Thoracic aorta (tissue), 2 donors: ENCODE measurements at regions not wholly inside any gene's neighbourhood (a gene's known extent, or its start where the extent isn't known, plus 50 kb on each side); places are given as distances from the start of the nearest gene placed in this dataset.

Experiments
- ATAC-seq: fragments of 150-250 bp; one replicate; pipeline ENCODE4 v1.8.0; 2017; ENCODE audit warnings: low read depth; ENCODE audit not compliant: insufficient number of reproducible peaks, low FRiP score
- DNase-seq: peaks from one replicate; pipeline ENCODE4 v3.0.0-alpha.2; 2020; ENCODE audit warnings: low spot score
- H3K27ac ChIP-seq, 2 donors: fragments of 200-600 bp; sonication (generic); 1 replicate in 1 of 2; 2 replicates in 1 of 2; pipeline ENCODE4 v1.5.1; 2016; ENCODE audit warnings: mild to moderate bottlenecking in 2 of 2, moderate library complexity in 2 of 2
- H3K27me3 ChIP-seq: fragments of 200-600 bp; sonication (generic); replicated peaks from 2 replicates; pipeline ENCODE4 v1.6.0; 2016; ENCODE audit warnings: mild to moderate bottlenecking; ENCODE audit not compliant: insufficient read depth
- H3K36me3 ChIP-seq: fragments of 200-600 bp; sonication (generic); one replicate; pipeline ENCODE4 v1.5.1; 2016
- H3K4me1 ChIP-seq, 2 donors: fragments of 200-600 bp; sonication (generic); 1 replicate in 1 of 2; 2 replicates in 1 of 2; pipeline versions ENCODE4 v1.5.1 to v1.6.0; 2016; ENCODE audit warnings: low read depth in 2 of 2, mild to moderate bottlenecking in 1 of 2; ENCODE audit not compliant: control insufficient read depth in 1 of 2
- H3K4me3 ChIP-seq: fragments of 200-600 bp; sonication (generic); 2 replicates; pipeline ENCODE4 v1.5.1; 2016; ENCODE audit warnings: mild to moderate bottlenecking
- H3K9me3 ChIP-seq: fragments of 200-600 bp; sonication (generic); 2 replicates; pipeline ENCODE4 v1.5.1; 2016
- TF ChIP-seq, protein P1 (sequence below): fragments of 200-600 bp; sonication (generic); IDR thresholded peaks from one replicate; pipeline ENCODE4 v1.5.1; 2019; ENCODE audit warnings: antibody characterized with exemption

DNA sequence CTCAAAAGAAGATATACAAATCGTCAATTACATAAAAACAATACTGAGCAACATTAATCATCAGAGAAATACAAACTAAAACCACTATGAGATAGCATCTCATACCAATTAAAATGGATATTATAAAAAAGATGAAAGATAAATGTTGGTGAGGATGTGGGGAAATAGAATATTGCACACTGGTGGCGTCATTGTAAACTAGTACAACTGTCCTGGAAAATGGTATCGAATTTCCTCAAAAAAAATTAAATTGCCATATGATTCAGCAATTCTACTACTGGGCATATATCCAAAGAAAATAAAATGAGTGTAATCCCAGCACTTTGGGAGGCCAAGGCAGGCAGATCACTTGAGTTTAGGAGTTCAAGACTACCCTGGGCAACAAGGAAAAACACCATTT is 326.0 kb upstream of the FTMT start:
- Histone ChIP-seq H3K9me3 (no peaks in the 10 kb centered on the region), H3K27ac (no peak overlapping the region), H3K4me1 (no peaks in the 10 kb centered on the region), H3K36me3 (no peaks in the 10 kb centered on the region), H3K4me3 (no peak overlapping the region), H3K27me3 (no peaks in the 10 kb centered on the region)
- TF ChIP-seq, protein P1, sequence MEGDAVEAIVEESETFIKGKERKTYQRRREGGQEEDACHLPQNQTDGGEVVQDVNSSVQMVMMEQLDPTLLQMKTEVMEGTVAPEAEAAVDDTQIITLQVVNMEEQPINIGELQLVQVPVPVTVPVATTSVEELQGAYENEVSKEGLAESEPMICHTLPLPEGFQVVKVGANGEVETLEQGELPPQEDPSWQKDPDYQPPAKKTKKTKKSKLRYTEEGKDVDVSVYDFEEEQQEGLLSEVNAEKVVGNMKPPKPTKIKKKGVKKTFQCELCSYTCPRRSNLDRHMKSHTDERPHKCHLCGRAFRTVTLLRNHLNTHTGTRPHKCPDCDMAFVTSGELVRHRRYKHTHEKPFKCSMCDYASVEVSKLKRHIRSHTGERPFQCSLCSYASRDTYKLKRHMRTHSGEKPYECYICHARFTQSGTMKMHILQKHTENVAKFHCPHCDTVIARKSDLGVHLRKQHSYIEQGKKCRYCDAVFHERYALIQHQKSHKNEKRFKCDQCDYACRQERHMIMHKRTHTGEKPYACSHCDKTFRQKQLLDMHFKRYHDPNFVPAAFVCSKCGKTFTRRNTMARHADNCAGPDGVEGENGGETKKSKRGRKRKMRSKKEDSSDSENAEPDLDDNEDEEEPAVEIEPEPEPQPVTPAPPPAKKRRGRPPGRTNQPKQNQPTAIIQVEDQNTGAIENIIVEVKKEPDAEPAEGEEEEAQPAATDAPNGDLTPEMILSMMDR = no peak
- DNase-seq (no peak), ATAC-seq (no peak)

DNA sequence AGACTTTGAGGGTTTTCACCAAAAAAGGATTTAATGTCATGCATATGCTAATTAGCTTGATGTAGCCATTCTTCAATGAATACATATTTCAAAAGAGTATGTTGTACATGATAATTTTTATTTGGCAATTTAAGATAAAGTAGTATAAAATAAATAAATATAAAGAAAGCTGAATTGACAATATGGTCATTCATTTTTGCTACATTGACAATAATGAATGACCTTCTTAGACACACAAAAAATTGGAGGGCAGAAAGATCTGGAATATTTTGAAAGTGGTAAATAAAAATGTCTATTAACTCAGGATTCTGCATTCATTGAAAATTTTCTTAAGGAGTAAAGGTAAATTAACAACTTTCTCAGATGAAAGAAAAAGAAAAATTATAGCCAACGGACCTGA is 324.8 kb upstream of the FTMT start:
- Histone ChIP-seq H3K4me3 (no peak overlapping the region), H3K4me1 (no peaks in the 10 kb centered on the region), H3K36me3 (no peaks in the 10 kb centered on the region), H3K27me3 (no peaks in the 10 kb centered on the region), H3K27ac (no peak overlapping the region), H3K9me3 (no peaks in the 10 kb centered on the region)
- ATAC-seq (no peak), DNase-seq (no peak)
- TF ChIP-seq, protein P1 = no peak

DNA sequence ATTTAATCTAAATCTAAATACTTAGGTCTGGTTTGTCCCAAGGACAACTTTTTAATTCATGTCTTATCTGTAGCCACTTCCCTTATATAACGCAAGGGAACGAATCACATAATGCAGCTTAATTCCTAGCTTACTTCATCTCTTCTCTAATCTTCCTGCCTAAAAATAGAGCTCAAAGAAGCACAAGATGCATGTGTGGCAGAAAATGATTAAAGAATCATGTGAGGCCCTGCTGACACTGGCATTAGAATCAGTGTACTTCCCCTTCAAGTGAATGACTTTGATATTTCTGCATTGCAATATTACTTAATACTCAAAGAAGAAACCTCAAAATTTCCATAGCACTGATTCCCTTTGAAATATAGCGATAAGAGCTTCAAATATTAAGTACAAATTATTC is 317.9 kb upstream of the FTMT start:
- Histone ChIP-seq H3K27me3 (no peaks in the 10 kb centered on the region), H3K9me3 (no peaks in the 10 kb centered on the region), H3K27ac (no peak overlapping the region), H3K4me3 (no peak overlapping the region), H3K36me3 (no peaks in the 10 kb centered on the region), H3K4me1 (no peaks in the 10 kb centered on the region)
- ATAC-seq = no peak
- DNase-seq = no peak
- TF ChIP-seq, protein P1 = no peak

DNA sequence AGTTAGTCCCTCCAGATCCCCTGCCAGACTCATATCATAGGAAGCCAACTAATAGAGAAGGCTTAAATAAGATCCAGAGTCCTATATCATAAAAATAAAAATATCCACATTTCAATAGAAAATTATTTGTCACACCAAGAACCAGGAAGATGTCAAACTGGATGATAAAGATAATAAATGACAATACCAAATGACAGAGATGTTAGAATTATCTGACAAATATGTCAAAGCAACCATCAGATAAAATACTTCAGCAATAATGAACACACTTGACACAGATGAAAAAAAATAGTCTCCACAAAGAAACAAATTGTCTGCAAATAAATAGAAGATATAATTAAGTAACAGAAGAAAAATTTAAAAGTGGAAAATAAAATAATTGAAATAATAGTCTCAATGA is 300.7 kb upstream of the FTMT start:
- H3K4me1 ChIP-seq = no peaks in the 10 kb centered on the region
- no peaks in the 10 kb centered on the region for H3K27me3 ChIP-seq
- no peak for ATAC-seq
- H3K27ac ChIP-seq = no peak overlapping the region
- DNase-seq = no peak
- H3K9me3 ChIP-seq = no peaks in the 10 kb centered on the region
- no peak overlapping the region for H3K4me3 ChIP-seq
- no peaks in the 10 kb centered on the region for H3K36me3 ChIP-seq
- TF ChIP-seq, protein P1 = no peak

DNA sequence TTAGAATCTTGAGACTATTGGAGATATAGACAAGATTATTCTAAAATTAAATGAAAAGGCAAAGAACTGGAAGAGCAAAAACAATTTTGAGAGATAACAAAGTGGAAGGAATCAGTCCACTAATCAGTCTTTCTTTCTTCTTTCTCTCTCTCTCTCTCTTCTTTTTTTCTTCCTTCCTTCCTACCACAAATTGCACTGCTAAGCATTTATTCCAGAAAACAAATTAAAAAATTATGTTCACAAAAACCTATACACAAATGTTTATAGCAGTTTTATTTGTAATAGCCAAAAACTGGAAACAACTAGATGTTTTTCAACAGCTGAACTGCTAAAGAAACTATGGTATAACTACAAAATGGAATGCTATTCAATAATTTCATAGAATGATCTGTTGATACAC is 291.9 kb upstream of the FTMT start:
- Histone ChIP-seq H3K27ac (no peak overlapping the region), H3K9me3 (no peaks in the 10 kb centered on the region), H3K27me3 (no peaks in the 10 kb centered on the region), H3K4me3 (no peak overlapping the region), H3K36me3 (no peaks in the 10 kb centered on the region), H3K4me1 (no peaks in the 10 kb centered on the region)
- TF ChIP-seq, protein P1 = no peak
- DNase-seq = no peak
- ATAC-seq = no peak
